ENCODE measurements at regions not wholly inside any gene's neighbourhood (a gene's known extent, or its start where the extent isn't known, plus 50 kb on each side); places are given as distances from the start of the nearest gene placed in this dataset.

- peak; percentile 24 to 72 (median 48) for DNase-seq
Measured at GRCh38 chr4:41360214-41360920, 103.6 kb downstream of the UCHL1 start.

GRCh38 chr4:41360921-41361793 is 104.4 kb downstream of the UCHL1 start:
- peak; percentile 8 to 42 (median 32) for DNase-seq

GRCh38 chr4:41361794-41362526 is 105.2 kb downstream of the UCHL1 start:
- peak; percentile 36 to 61 (median 52) for DNase-seq

- DNase-seq: no peak
Measured at GRCh38 chr4:41362621-41363383, 106.1 kb downstream of the UCHL1 start.

GRCh38 chr4:41363384-41363981 is 106.8 kb downstream of the UCHL1 start:
- DNase-seq: no peak

GRCh38 chr4:41364876-41365275 is 108.1 kb downstream of the UCHL1 start:
- no peak for DNase-seq

GRCh38 chr4:41365681-41366080 is 109.0 kb downstream of the UCHL1 start:
- no peak for DNase-seq

- peak in 3 of 4 experiments; percentile 16 to 35 (median 26) for DNase-seq
Measured at GRCh38 chr4:41366911-41367517, 110.3 kb downstream of the UCHL1 start.

- DNase-seq: no peak
Measured at GRCh38 chr4:41369680-41370079, 113.0 kb downstream of the UCHL1 start.

GRCh38 chr4:41373221-41373620 is 116.5 kb downstream of the UCHL1 start:
- no peak for DNase-seq

- DNase-seq: no peak
Measured at GRCh38 chr4:41374490-41374889, 117.8 kb downstream of the UCHL1 start.

- DNase-seq: no peak
Measured at GRCh38 chr4:41375561-41375960, 118.8 kb downstream of the UCHL1 start.

- DNase-seq: no peak
Measured at GRCh38 chr4:41377196-41377595, 120.5 kb downstream of the UCHL1 start.

GRCh38 chr4:41379230-41379629 is 122.5 kb downstream of the UCHL1 start:
- DNase-seq: no peak

- DNase-seq: no peak
Measured at GRCh38 chr4:41380511-41381157, 123.9 kb downstream of the UCHL1 start.

GRCh38 chr4:41381384-41381783 is 124.7 kb downstream of the UCHL1 start:
- DNase-seq: no peak

GRCh38 chr4:41384992-41385391 is 128.3 kb downstream of the UCHL1 start:
- peak; percentile 9 to 16 (median 12) for DNase-seq

GRCh38 chr4:41385481-41385880 is 128.8 kb downstream of the UCHL1 start:
- no peak for DNase-seq

GRCh38 chr4:41388080-41388479 is 131.4 kb downstream of the UCHL1 start:
- DNase-seq: no peak

- DNase-seq: no peak
Measured at GRCh38 chr4:41389356-41389755, 132.6 kb downstream of the UCHL1 start.

- DNase-seq: no peak
Measured at GRCh38 chr4:41390661-41391060, 133.9 kb downstream of the UCHL1 start.
